GM12864 (cell line): ENCODE measurements at regions not wholly inside any gene's neighbourhood (a gene's known extent, or its start where the extent isn't known, plus 50 kb on each side); places are given as distances from the start of the nearest gene placed in this dataset.

ENCODE experiments used
- DNase-seq: peaks from one replicate; pipeline ENCODE4 v3.0.0-alpha.2; 2011; ENCODE audit warnings: low read depth
- H3K4me3 ChIP-seq: 2 replicates; pipeline ENCODE4 v1.5.1; 2011; ENCODE audit warnings: mild to moderate bottlenecking, low read depth, low read length, control low read depth
- TF ChIP-seq, protein P1 (sequence below): IDR thresholded peaks from 2 replicates; pipeline ENCODE4 v1.5.1; 2011; ENCODE audit warnings: low read depth, mild to moderate bottlenecking, moderate library complexity, low read length, control low read depth, inconsistent platforms; ENCODE audit errors: missing control alignments

DNA sequence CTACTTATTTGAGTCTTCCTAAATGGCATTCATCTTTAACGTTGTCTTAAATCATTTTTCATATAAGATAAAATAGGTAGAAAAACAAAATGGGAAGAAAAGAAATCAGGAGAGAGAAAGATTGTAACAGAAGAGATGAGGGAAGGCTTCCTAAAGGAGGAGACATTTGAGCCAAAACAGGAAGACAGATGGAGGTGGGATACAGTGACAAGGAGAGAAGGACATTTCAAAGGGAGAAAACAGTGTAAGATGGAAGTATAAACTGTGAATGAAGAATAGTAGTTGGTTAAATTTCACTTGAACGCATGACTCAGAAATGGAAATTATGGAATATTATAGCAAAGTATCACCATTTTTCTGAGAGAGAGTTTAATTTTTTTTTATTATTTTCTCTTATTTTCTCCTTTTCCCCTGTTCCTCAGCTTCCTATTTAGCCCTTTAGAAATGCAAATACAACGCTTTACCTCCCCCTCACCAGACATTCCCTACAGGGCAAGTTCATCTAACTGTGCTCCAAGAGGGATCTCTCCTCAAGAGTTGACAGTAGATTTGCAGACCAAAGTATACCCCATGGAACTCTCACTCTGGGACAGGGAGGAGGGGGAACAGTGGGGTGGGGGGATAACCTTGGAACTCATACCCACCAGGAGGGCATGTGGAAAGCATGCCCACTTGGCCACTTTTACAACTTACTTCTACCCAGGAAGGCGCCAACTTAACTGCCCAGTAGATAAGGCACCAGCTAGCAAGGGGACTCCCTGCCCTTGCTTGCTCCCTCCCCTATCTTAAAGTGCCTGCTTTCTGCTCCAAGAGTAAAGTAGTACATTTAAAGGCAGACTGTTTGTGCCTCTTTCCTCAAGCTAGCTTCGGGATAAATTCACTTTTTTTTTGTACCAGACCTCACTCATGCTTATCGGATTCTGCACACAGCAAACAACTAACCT is 304.7 kb upstream of the POU5F2 start:
- DNase-seq = no peak
- TF ChIP-seq, protein P1, sequence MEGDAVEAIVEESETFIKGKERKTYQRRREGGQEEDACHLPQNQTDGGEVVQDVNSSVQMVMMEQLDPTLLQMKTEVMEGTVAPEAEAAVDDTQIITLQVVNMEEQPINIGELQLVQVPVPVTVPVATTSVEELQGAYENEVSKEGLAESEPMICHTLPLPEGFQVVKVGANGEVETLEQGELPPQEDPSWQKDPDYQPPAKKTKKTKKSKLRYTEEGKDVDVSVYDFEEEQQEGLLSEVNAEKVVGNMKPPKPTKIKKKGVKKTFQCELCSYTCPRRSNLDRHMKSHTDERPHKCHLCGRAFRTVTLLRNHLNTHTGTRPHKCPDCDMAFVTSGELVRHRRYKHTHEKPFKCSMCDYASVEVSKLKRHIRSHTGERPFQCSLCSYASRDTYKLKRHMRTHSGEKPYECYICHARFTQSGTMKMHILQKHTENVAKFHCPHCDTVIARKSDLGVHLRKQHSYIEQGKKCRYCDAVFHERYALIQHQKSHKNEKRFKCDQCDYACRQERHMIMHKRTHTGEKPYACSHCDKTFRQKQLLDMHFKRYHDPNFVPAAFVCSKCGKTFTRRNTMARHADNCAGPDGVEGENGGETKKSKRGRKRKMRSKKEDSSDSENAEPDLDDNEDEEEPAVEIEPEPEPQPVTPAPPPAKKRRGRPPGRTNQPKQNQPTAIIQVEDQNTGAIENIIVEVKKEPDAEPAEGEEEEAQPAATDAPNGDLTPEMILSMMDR = no peak

DNA sequence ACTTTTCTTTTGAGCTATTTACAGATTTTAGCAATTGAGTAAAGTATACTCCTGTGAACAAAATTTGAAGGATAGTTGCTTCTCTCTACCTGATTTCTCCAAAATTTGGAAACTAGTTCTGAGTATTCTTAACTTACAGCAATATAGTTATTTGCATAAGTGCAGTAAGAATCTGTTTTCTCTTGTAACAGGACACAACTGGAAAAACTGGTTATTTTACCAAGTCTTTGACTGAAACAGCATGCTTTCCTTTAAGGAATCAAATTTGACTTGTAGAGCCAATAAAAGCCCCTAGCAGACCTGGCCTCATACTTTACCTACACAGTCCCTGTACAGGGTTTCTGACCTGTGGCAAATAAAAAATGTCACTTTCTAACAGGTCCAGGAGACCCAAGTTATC is 301.9 kb upstream of the POU5F2 start:
- H3K4me3 ChIP-seq = no peak overlapping the region
- TF ChIP-seq, protein P1 = no peak
- no peak for DNase-seq

More for the DNA sequence above, 304.7 kb upstream of the POU5F2 start:
- H3K4me3 ChIP-seq = no peak overlapping the region

DNA sequence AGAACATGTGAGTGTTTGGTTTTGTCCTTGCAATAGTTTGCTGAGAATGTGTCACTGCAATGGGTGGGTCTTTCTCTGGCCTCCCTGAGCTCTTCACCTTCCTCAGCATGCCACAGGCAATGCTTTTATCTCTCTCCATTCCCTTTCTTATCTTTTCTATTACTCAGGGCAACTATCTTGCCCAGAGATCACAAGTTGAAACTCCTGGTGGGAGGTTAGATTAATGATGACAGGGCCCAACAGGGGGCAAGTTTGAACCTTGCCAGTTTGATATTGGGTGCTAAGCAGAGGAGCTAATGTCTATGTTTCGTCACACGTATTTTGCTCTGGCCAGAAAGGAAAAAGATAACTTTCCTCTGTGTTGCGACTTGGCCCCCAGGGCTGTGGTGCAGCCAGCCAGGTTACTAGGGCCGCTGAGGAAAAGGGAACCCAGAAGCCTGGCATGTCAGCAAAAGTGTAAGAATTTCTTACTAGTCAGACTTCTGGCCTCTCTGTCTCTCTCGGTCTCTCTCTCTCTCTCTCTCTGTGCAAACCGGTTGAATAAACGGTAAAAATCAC is 299.3 kb upstream of the POU5F2 start:
- no peak for DNase-seq
- no peak overlapping the region for H3K4me3 ChIP-seq
- TF ChIP-seq, protein P1 = no peak

DNA sequence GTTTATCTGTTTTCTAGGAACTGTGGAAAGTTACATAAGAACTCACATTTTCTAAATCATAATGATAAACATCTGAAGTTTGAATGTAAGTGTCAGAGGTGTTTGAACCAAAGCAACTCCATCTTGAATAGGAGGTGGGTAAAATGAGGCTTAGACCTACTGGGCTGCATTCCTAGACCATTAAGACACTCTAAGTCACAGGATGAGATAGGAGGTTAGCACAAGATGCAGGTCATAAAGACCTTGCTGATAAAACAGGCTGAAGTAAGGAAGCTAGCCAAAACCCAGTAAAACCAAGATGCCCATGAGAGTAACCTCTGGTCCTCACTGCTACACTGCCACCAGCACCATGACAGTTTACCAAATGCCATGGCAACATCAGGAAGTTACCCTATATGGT is 297.7 kb upstream of the POU5F2 start:
- DNase-seq = no peak
- H3K4me3 ChIP-seq = no peak overlapping the region
- TF ChIP-seq, protein P1 = no peak

DNA sequence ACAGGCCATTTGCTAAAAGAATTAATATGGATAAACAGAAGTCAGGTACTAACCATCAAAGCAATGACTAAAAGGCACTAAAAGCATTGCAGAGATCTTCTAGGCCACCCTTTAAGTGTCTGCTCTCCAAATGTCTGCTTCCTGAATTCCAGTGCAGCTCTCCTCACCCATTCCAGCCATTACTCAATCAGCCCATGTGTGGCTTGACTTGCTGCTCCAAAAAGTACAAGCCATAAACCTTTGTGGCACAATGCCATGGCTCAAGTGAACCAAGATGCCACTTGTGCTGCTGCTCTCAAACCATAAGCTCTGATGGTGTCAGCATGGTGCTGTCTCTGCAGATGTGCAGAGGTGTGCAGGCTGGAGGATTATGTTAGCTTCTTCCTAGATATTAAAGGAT is 290.2 kb upstream of the POU5F2 start:
- DNase-seq = no peak
- H3K4me3 ChIP-seq = no peak overlapping the region
- TF ChIP-seq, protein P1 = no peak

DNA sequence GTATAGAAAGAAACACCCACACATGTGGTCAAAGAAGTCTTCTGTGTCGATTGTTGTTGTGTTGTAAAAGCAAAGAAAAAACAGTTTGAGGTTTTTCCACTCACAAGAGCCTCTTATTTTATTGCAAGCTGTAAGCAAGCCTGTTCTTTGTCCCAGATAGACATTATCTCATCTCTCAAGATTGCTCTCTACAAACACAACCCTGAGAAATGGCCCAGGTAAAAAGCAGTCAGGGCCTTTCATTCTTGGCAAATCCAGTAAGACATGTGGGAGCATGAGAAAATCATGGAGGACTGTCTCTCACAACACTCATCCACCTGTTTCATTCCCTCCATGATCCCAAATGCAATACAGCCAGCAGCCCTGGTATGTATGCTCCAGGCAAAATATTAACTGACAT is 286.6 kb upstream of the POU5F2 start:
- TF ChIP-seq, protein P1 = no peak
- H3K4me3 ChIP-seq = no peak overlapping the region
- no peak for DNase-seq
